WI38 (cell line): ENCODE measurements at regions not wholly inside any gene's neighbourhood (a gene's known extent, or its start where the extent isn't known, plus 50 kb on each side); places are given as distances from the start of the nearest gene placed in this dataset.

Experiments
- H3K4me3 ChIP-seq: 2 replicates; pipeline ENCODE4 v1.5.1; 2011; ENCODE audit warnings: low read depth, mild to moderate bottlenecking, control low read depth, low read length
- TF ChIP-seq, protein P1 (sequence below): IDR thresholded peaks from 2 replicates; pipeline ENCODE4 v1.5.1; 2012; ENCODE audit warnings: low read depth, mild to moderate bottlenecking, control low read depth, low read length

DNA sequence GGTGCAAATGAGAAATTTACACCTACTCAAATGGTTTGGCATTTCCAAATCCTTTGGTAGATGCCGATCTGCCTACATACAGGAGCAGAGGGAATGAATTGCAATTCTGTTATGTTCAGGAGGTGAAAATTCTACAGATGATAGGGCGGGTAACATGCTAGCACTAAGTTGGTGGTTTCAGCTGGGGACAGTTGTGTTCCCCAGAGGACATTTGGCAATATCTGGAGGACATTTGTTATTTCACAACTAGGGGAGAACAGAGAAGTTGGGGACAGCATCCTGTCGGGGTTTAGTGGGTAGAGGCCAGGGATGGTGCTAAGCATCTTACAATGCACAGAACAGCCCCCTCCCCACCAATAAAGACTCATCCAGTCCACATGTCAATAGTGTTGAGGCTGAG lies 96.5 kb upstream of the PUDP start:
- TF ChIP-seq, protein P1, sequence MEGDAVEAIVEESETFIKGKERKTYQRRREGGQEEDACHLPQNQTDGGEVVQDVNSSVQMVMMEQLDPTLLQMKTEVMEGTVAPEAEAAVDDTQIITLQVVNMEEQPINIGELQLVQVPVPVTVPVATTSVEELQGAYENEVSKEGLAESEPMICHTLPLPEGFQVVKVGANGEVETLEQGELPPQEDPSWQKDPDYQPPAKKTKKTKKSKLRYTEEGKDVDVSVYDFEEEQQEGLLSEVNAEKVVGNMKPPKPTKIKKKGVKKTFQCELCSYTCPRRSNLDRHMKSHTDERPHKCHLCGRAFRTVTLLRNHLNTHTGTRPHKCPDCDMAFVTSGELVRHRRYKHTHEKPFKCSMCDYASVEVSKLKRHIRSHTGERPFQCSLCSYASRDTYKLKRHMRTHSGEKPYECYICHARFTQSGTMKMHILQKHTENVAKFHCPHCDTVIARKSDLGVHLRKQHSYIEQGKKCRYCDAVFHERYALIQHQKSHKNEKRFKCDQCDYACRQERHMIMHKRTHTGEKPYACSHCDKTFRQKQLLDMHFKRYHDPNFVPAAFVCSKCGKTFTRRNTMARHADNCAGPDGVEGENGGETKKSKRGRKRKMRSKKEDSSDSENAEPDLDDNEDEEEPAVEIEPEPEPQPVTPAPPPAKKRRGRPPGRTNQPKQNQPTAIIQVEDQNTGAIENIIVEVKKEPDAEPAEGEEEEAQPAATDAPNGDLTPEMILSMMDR = no peak

DNA sequence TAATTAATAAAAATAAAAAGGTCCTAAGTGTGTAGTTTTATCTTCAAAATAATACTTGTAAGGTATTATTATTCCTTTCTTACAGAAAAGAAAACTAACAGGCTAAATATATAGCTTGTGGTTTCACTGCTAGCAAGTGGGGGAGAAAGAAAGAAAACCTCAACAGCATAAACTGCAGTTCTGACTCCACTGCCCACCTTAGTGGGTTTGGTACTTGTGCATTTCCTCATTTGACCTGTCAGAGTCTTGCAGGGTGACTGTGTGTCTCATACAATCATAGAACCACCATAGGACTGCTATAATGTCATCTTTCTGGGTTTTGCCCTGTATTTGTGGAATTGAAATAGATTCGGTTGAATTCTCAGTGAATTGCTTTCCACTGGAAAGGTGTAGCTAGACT lies 94.7 kb upstream of the PUDP start:
- H3K4me3 ChIP-seq = no peak overlapping the region
- TF ChIP-seq, protein P1 = no peak

More for the DNA sequence above, 96.5 kb upstream of the PUDP start:
- H3K4me3 ChIP-seq = no peak overlapping the region

- TF ChIP-seq, protein P1 = no peak
- H3K4me3 ChIP-seq = no peak overlapping the region
These were observed 93.0 kb upstream of the PUDP start for GRCh38 chrX:7240929-7241328.

GRCh38 chrX:7235071-7235470 lies 87.1 kb upstream of the PUDP start:
- H3K4me3 ChIP-seq = no peak overlapping the region
- TF ChIP-seq, protein P1 = no peak

- TF ChIP-seq, protein P1 = no peak
- no peak overlapping the region for H3K4me3 ChIP-seq
These were observed 85.8 kb upstream of the PUDP start for GRCh38 chrX:7233580-7234406.

DNA sequence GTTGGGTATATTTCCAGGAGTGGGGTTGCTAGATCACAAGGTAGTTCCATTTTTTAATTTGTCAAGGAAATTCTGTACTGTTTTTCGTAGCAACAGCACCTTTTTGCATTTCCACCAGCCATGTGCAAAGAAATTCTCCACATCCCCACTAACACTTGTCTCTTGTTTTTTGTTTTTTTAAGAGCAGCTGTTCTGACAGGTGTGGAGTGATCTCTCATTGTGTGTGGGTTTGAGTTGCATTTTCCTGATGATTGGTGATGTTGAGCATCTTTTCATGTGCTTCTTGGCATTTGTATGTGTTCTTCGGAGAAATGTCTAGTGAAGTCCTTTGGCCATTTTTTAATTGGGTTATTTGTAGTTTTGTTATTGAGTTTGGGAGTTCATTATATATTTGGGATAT lies 80.3 kb upstream of the PUDP start:
- H3K4me3 ChIP-seq = no peak overlapping the region
- TF ChIP-seq, protein P1 = no peak

DNA sequence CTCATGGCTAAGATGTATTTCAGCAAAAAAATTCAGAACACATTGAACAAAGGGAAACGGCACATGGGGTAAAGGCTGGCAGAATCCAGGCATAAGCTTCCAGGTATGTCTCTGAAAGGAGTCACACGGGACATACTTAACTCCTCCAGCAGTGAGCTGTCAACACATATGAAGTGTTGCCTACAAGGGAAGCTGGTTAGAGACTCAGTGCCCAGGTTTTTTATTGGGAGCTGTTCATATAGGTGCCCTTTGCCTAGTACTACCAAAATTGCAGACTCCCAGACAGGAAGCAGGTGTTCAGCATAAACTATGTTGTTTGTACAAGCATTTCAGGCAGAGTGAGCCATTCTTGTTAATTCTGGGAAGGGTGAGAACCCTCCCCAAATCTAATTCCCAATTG lies 77.4 kb upstream of the PUDP start:
- TF ChIP-seq, protein P1 = no peak
- no peak overlapping the region for H3K4me3 ChIP-seq
